ENCODE measurements at regions not wholly inside any gene's neighbourhood (a gene's known extent, or its start where the extent isn't known, plus 50 kb on each side); places are given as distances from the start of the nearest gene placed in this dataset.

DNA sequence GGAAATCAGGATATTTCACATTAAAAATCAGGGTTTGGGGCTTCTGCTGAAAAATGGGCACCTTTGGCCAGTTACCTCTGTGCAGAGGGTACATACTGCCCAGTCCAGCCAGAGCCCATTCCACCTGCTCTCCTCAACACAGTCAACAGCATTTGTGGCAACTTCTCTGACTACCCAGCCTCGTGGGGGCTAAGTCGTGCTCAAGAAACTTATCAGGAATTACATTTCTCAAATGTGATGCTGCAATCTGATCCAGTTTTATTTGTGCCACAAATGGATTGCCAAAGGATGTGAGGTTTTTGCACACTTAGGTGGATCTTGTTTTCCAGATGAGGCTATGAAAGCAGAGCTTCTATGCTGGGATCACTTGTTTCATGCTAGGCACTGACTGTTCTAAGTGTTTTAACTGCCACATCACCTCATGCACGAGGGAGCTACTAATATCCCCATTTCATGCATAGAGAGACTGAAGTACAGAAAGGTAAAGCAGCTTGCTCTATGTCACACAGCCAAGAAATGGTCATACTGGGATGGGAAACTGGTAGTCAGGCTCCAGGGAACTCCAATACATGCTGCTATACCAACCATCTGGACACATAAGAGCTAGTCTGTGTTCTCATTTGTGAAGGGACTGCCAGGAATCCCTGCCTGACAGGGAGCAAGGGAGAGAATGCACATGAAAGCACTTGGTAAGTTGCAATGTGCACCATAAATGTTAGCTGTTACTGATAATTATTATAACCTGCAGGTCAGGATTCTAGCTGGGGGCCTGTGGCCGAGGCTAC is 89.0 kb upstream of the HK2 start:
- ATAC-seq = no peak
- peaks cover 20% of the 10 kb centered on the region for H3K4me1 ChIP-seq
- TF ChIP-seq BCL3 (IDR thresholded peaks at IDR 0.05) = no peak
- no peak for TF ChIP-seq HOXB5 (CRISPR knock-in tag; IDR thresholded peaks at IDR 0.05)
- no peak for TF ChIP-seq CBX2 (IDR thresholded peaks at IDR 0.05; ENCODE audit: borderline replicate concordance, low read depth)
- TF ChIP-seq CTCF (IDR thresholded peaks at IDR 0.05) = no peak
- no peak for TF ChIP-seq USF2 (IDR thresholded peaks at IDR 0.05)
- TF ChIP-seq CEBPB (IDR thresholded peaks at IDR 0.05) = no peak
- no peak for TF ChIP-seq CHD2 (IDR thresholded peaks at IDR 0.05; ENCODE audit: low read length, partially characterized antibody)
- no peak for TF ChIP-seq ZFP36 (IDR thresholded peaks at IDR 0.05; ENCODE audit: borderline replicate concordance, partially characterized antibody)
- no peak for TF ChIP-seq NR3C1 (IDR thresholded peaks at IDR 0.05)
- TF ChIP-seq RCOR1 (IDR thresholded peaks at IDR 0.05; ENCODE audit: low read depth, low read length) = no peak
- no peak for TF ChIP-seq FOSL2 (IDR thresholded peaks at IDR 0.05)
- no peak for TF ChIP-seq FOSL2 (CRISPR knock-in tag; IDR thresholded peaks at IDR 0.05)
- no peak for TF ChIP-seq NFE2L2 (conservative IDR thresholded peaks at IDR 0.05; ENCODE audit: low read length)
- TF ChIP-seq SMC3 (IDR thresholded peaks at IDR 0.05) = no peak
- TF ChIP-seq MAFK (IDR thresholded peaks at IDR 0.05; ENCODE audit: partially characterized antibody) = no peak
- no peak for TF ChIP-seq RARB (CRISPR knock-in tag; IDR thresholded peaks at IDR 0.05)
- TF ChIP-seq ZC3H11A (IDR thresholded peaks at IDR 0.05) = no peak
- TF ChIP-seq MYC (IDR thresholded peaks at IDR 0.05; ENCODE audit: borderline replicate concordance, low read length) = no peak
- TF ChIP-seq, protein P1, sequence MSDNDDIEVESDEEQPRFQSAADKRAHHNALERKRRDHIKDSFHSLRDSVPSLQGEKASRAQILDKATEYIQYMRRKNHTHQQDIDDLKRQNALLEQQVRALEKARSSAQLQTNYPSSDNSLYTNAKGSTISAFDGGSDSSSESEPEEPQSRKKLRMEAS (IDR thresholded peaks at IDR 0.05) = no peak
- POLR2A ChIA-PET = no interaction called here
- no peak overlapping the region for H3K4me3 ChIP-seq
- 12% methylated on average over 4 of the region's 4 CpGs for WGBS (ENCODE audit: missing lambda C conversion rate)
- no peak overlapping the region for H3K4me2 ChIP-seq
- no peaks in the 10 kb centered on the region for H3K9me3 ChIP-seq
- no peak for FAIRE-seq
- DNase-seq (ENCODE audit: low read depth in 1 of 2, low spot score in 1 of 2) = no peak
- CTCF ChIA-PET = interaction anchor here (0.8 to 6.9 kb wide), 7 partner anchors 7 to 131 kb away, joined by 3 to 36 read pairs (median 3); no protein-coding TSS in a partner anchor
- no peak overlapping the region for H3K27ac ChIP-seq

DNA sequence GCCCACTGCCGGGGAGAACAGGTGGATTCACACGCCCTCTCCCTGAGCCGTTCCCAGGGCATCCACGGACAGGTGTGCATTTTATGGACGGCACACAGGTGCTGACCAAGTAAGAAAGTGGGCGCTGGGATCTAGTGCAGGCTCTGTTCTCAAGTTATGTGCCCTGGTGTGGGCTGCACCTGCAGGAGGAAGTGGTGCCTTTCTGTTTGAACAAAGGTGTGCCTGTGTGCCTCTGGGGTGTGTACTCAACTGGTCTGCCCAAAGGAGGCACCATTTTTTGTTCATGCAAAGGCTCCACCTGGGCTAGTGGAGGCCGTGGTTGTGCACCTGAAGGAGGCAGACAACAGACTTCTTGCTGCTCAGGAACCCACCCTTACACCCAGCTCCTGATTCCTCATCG is 88.2 kb upstream of the HK2 start:
- no peak for DNase-seq (ENCODE audit: low read depth in 1 of 2, low spot score in 1 of 2)
- ChIA-PET POLR2A (no interaction called here), CTCF (interaction anchor here (1.3 to 1.8 kb wide), 2 partner anchors 18 to 31 kb away, joined by 3 to 11 read pairs; no protein-coding TSS in a partner anchor)
- Histone ChIP-seq H3K27ac (no peak overlapping the region), H3K4me3 (no peak overlapping the region), H3K4me2 (no peak overlapping the region), H3K9me3 (no peaks in the 10 kb centered on the region), H3K4me1 (peaks cover 12% of the 10 kb centered on the region)
- no peak for FAIRE-seq
- no peak for TF ChIP-seq SMC3 (IDR thresholded peaks at IDR 0.05)
- no peak for TF ChIP-seq NFE2L2 (conservative IDR thresholded peaks at IDR 0.05; ENCODE audit: low read length)
- TF ChIP-seq EHF (CRISPR knock-in tag; IDR thresholded peaks at IDR 0.05) = no peak
- no peak for TF ChIP-seq HOXB5 (CRISPR knock-in tag; IDR thresholded peaks at IDR 0.05)
- no peak for TF ChIP-seq HOXA7 (CRISPR knock-in tag; IDR thresholded peaks at IDR 0.05)
- no peak for TF ChIP-seq RCOR1 (IDR thresholded peaks at IDR 0.05; ENCODE audit: low read depth, low read length)
- TF ChIP-seq HEYL (CRISPR knock-in tag; IDR thresholded peaks at IDR 0.05) = no peak
- TF ChIP-seq ZSCAN20 (CRISPR knock-in tag; IDR thresholded peaks at IDR 0.05) = no peak
- TF ChIP-seq, protein P1 (IDR thresholded peaks at IDR 0.05) = no peak
- TF ChIP-seq SREBF2 (IDR thresholded peaks at IDR 0.05) = no peak
- no peak for TF ChIP-seq ESRRA (IDR thresholded peaks at IDR 0.05; ENCODE audit: borderline replicate concordance, low read length)
- no peak for TF ChIP-seq FOSL2 (IDR thresholded peaks at IDR 0.05)
- no peak for TF ChIP-seq FOSL2 (CRISPR knock-in tag; IDR thresholded peaks at IDR 0.05)
- TF ChIP-seq CTCF (IDR thresholded peaks at IDR 0.05) = no peak
- TF ChIP-seq BCL3 (IDR thresholded peaks at IDR 0.05) = no peak
- TF ChIP-seq MAFK (IDR thresholded peaks at IDR 0.05; ENCODE audit: partially characterized antibody) = no peak
- no peak for ATAC-seq
- 70% methylated on average over 8 of the region's 8 CpGs for WGBS (ENCODE audit: missing lambda C conversion rate)

All from A549 (cell line).